ENCODE measurements at regions not wholly inside any gene's neighbourhood (a gene's known extent, or its start where the extent isn't known, plus 50 kb on each side); places are given as distances from the start of the nearest gene placed in this dataset.

- H3K27ac ChIP-seq, result no peak overlapping the region
- intact Hi-C loops (cut with DNase I), result no loop called here
Observed at GRCh38 chr4:45102716-45103115, 376.4 kb upstream of the GNPDA2 start.

GRCh38 chr4:45100956-45101818, 374.8 kb upstream of the GNPDA2 start:
- Histone ChIP-seq H3K4me3 (no peak overlapping the region), H3K27me3 (no peaks in the 10 kb centered on the region), H3K9me3 (replicated peaks in 1 of 3) (peaks cover 0 to 3% (median 0%) of the 10 kb centered on the region in 3 donors), H3K36me3 (replicated peaks in 1 of 2) (no peaks in the 10 kb centered on the region), H3K4me1 (replicated peaks in 1 of 2) (no peaks in the 10 kb centered on the region), H3K27ac (no peak overlapping the region)
- TF ChIP-seq POLR2A (IDR thresholded peaks at IDR 0.05) (no peak), CTCF (IDR thresholded peaks at IDR 0.05) (no peak)
- intact Hi-C loops (cut with DNase I), result no loop called here
- WGBS, 4 donors, result 68 to 80% (median 75%) methylated on average over 6 of the region's 6 CpGs
- DNase-seq, result no peak

More at GRCh38 chr4:45102716-45103115, 376.4 kb upstream of the GNPDA2 start:
- no peaks in the 10 kb centered on the region for H3K36me3 ChIP-seq (replicated peaks in 1 of 2)
- H3K9me3 ChIP-seq (replicated peaks in 1 of 3), result peaks cover 0 to 3% (median 0%) of the 10 kb centered on the region in 3 donors
- TF ChIP-seq POLR2A (IDR thresholded peaks at IDR 0.05) (no peak), CTCF (IDR thresholded peaks at IDR 0.05) (no peak)
- H3K4me1 ChIP-seq (replicated peaks in 1 of 2), result no peaks in the 10 kb centered on the region
- DNase-seq, result no peak
- H3K27me3 ChIP-seq, result no peaks in the 10 kb centered on the region
- H3K4me3 ChIP-seq, result no peak overlapping the region

- Histone ChIP-seq H3K9me3 (replicated peaks in 1 of 3) (peaks cover 0 to 1% (median 0%) of the 10 kb centered on the region in 3 donors), H3K36me3 (replicated peaks in 1 of 2) (no peaks in the 10 kb centered on the region), H3K27me3 (no peaks in the 10 kb centered on the region), H3K27ac (no peak overlapping the region), H3K4me1 (replicated peaks in 1 of 2) (no peaks in the 10 kb centered on the region), H3K4me3 (no peak overlapping the region)
- DNase-seq, result no peak
- TF ChIP-seq POLR2A (IDR thresholded peaks at IDR 0.05) (no peak), CTCF (IDR thresholded peaks at IDR 0.05) (no peak)
- WGBS, 4 donors, result 71 to 85% (median 80%) methylated on average over 1 of the region's 1 CpG
- intact Hi-C loops (cut with DNase I), result no loop called here
Observed at GRCh38 chr4:45099471-45099870, 373.1 kb upstream of the GNPDA2 start.

GRCh38 chr4:45094684-45095083, 368.3 kb upstream of the GNPDA2 start:
- DNase-seq, result no peak
- WGBS, 4 donors, result 73 to 84% (median 80%) methylated on average over 3 of the region's 3 CpGs
- no peak overlapping the region for H3K27ac ChIP-seq
- peaks cover 0 to 6% (median 0%) of the 10 kb centered on the region in 3 donors for H3K9me3 ChIP-seq (replicated peaks in 1 of 3)
- H3K27me3 ChIP-seq, result no peaks in the 10 kb centered on the region
- no peaks in the 10 kb centered on the region for H3K36me3 ChIP-seq (replicated peaks in 1 of 2)
- H3K4me3 ChIP-seq, result no peak overlapping the region
- H3K4me1 ChIP-seq (replicated peaks in 1 of 2), result no peaks in the 10 kb centered on the region
- intact Hi-C loops (cut with DNase I), result no loop called here
- TF ChIP-seq CTCF (IDR thresholded peaks at IDR 0.05) (no peak), POLR2A (IDR thresholded peaks at IDR 0.05) (no peak)
